K562 (cell line): ENCODE measurements at regions not wholly inside any gene's neighbourhood (a gene's known extent, or its start where the extent isn't known, plus 50 kb on each side); places are given as distances from the start of the nearest gene placed in this dataset.

Source experiments
- ATAC-seq: fragments of 200-7000 bp; cut with Tn5 transposase; 3 replicates; pipeline ENCODE4 v1.9.1; 2020; ENCODE audit warnings: moderate library complexity
- BruUV-seq: library from RNA; stranded (reverse); fragments of 400-500 nt; replicated peaks from 2 replicates; lab custom pipeline; 2021; lab: Mats Ljungman, UMichigan
- CTCF ChIA-PET: fragments of 300-600 bp; formaldehyde crosslinking; extraction: SDS; loops from one replicate; lab custom pipeline; 2021; ENCODE audit warnings: low intra/inter-chr PET ratio; lab: Yijun Ruan, JAX
- POLR2A ChIA-PET: fragments of 300-600, 350-650 bp; sonication (Branson Sonifier 250); formaldehyde crosslinking; extraction: SDS; loops from one replicate; lab custom pipeline; 2021; ENCODE audit warnings: antibody characterized with exemption, inconsistent platforms; lab: Yijun Ruan, JAX
- DNase-seq, 4 experiments: peaks; one replicate each; pipeline versions ENCODE4 v3.0.0 to v3.0.0-alpha.2; 2011 to 2018; ENCODE audit warnings: low spot score in 3 of 4, mixed read lengths in 3 of 4; ENCODE audit errors: extremely low read depth in 1 of 4
- FAIRE-seq: peaks from 2 replicates; lab custom pipeline; 2011; peaks lifted over from hg19 to GRCh38; lab: Jason Lieb, UNC
- H2AFZ ChIP-seq: 2 replicates; pipeline ENCODE4 v1.6.0; 2011; ENCODE audit warnings: low read depth, low read length, control low read depth, inconsistent platforms
- H3K27ac ChIP-seq: fragments of 200-600 bp; 3 replicates; pipeline ENCODE4 v1.8.0; 2011; ENCODE audit warnings: low read depth, mild to moderate bottlenecking, control low read depth, inconsistent platforms, low read length, moderate library complexity, mixed read lengths; ENCODE audit errors: extremely low read depth
- H3K27me3 ChIP-seq, 2 experiments: fragments of 300-600 bp in 1 of 2; 2 replicates in 1 of 2; 3 replicates in 1 of 2; pipeline versions ENCODE4 v1.6.0 to v1.8.0; 2011; ENCODE audit warnings: inconsistent platforms in 2 of 2, low read length in 2 of 2, mild to moderate bottlenecking in 1 of 2, mixed read lengths in 1 of 2, moderate library complexity in 1 of 2; ENCODE audit not compliant: control insufficient read depth in 2 of 2, insufficient read depth in 2 of 2
- H3K36me3 ChIP-seq: fragments of 300-600 bp; 3 replicates; pipeline ENCODE4 v1.8.0; 2011; ENCODE audit warnings: mild to moderate bottlenecking, low read length, inconsistent platforms; ENCODE audit not compliant: control insufficient read depth, insufficient read depth
- H3K4me1 ChIP-seq, 2 experiments: fragments of 200-600 bp in 1 of 2; replicated peaks in 1 of 2; 2 replicates in 1 of 2; 3 replicates in 1 of 2; pipeline versions ENCODE4 v1.5.1 to v1.8.0; 2011; ENCODE audit warnings: inconsistent platforms in 2 of 2, low read length in 2 of 2, mild to moderate bottlenecking in 1 of 2, mixed read lengths in 1 of 2, moderate library complexity in 1 of 2; ENCODE audit not compliant: control insufficient read depth in 2 of 2, insufficient read depth in 2 of 2
- H3K4me2 ChIP-seq: 2 replicates; pipeline ENCODE4 v1.6.1; 2011; ENCODE audit warnings: low read length, control low read depth, inconsistent platforms, mixed read lengths; ENCODE audit not compliant: insufficient read depth
- H3K4me3 ChIP-seq: fragments of 200-600 bp; sonication (generic), shearing (Covaris generic); 2 replicates; pipeline ENCODE4 v1.5.1; 2016; ENCODE audit warnings: control low read depth, inconsistent platforms
- H3K79me2 ChIP-seq: fragments of 200-600 bp; 3 replicates; pipeline ENCODE4 v1.8.0; 2011; ENCODE audit warnings: low read length, inconsistent platforms; ENCODE audit not compliant: control insufficient read depth, insufficient read depth
- H3K9ac ChIP-seq, 2 experiments: 2 replicates each; pipeline versions ENCODE4 v1.6.0 to v1.6.1; 2011; ENCODE audit warnings: low read depth in 2 of 2, low read length in 2 of 2, control low read depth in 1 of 2, inconsistent platforms in 1 of 2, mild to moderate bottlenecking in 1 of 2, mixed read lengths in 1 of 2; ENCODE audit not compliant: insufficient read depth in 1 of 2
- H3K9me1 ChIP-seq: one replicate; pipeline ENCODE4 v1.6.0; 2011; ENCODE audit warnings: inconsistent platforms, mild to moderate bottlenecking, low read length, moderate library complexity; ENCODE audit not compliant: control insufficient read depth, insufficient read depth
- H3K9me3 ChIP-seq: replicated peaks from 2 replicates; pipeline ENCODE4 v1.5.1; 2011; ENCODE audit warnings: low read depth, low read length, inconsistent platforms; ENCODE audit not compliant: control insufficient read depth, insufficient read depth
- H4K20me1 ChIP-seq: replicated peaks from 2 replicates; pipeline ENCODE4 v1.6.1; 2011; ENCODE audit warnings: low read length, inconsistent platforms, mixed read lengths; ENCODE audit not compliant: control insufficient read depth, insufficient read depth
- CCNT2 ChIP-seq: IDR thresholded peaks from 2 replicates; pipeline ENCODE4 v1.6.1; 2011; ENCODE audit warnings: borderline replicate concordance, low read depth, mild to moderate bottlenecking, moderate library complexity, mixed read lengths, low read length; ENCODE audit not compliant: insufficient read length; ENCODE audit errors: extremely low read depth
- GATA2 ChIP-seq: sonication (generic); formaldehyde crosslinking; IDR thresholded peaks from 2 replicates; pipeline ENCODE4 v1.4.0; 2020; ENCODE audit warnings: mild to moderate bottlenecking, missing genetic modification reagents
- HDAC2 ChIP-seq: fragments of 450-650 bp; IDR thresholded peaks from 2 replicates; pipeline ENCODE4 v1.6.1; 2016; ENCODE audit warnings: mild to moderate bottlenecking
- JUN ChIP-seq, 2 experiments: sonication (generic) in 1 of 2; formaldehyde crosslinking in 1 of 2; IDR thresholded peaks; 2 replicates each; pipeline versions ENCODE4 v1.6.1 to v1.8.0; 2012 to 2022; ENCODE audit warnings: borderline replicate concordance in 2 of 2, mild to moderate bottlenecking in 2 of 2, improper control_type of control experiment in 1 of 2, low read depth in 1 of 2, low read length in 1 of 2, missing genetic modification reagents in 1 of 2
- KDM5B ChIP-seq: fragments of 200-600 bp; sonication (generic); IDR thresholded peaks from 2 replicates; pipeline ENCODE4 v1.6.1; 2012; ENCODE audit warnings: low read depth, mild to moderate bottlenecking, moderate library complexity, low read length, control low read depth, inconsistent platforms; ENCODE audit not compliant: insufficient replicate concordance
- PHB2 ChIP-seq: fragments of 450-650 bp; IDR thresholded peaks from 2 replicates; pipeline ENCODE4 v1.6.1; 2017; ENCODE audit warnings: low read depth
- POLR2AphosphoS5 ChIP-seq: IDR thresholded peaks from 2 replicates; pipeline ENCODE4 v1.6.1; 2011; ENCODE audit warnings: mild to moderate bottlenecking, low read depth, low read length, moderate library complexity; ENCODE audit not compliant: control insufficient read depth, insufficient read depth
- RAD51 ChIP-seq: fragments of 450-650 bp; IDR thresholded peaks from 2 replicates; pipeline ENCODE4 v1.7.1; 2016; ENCODE audit warnings: low read depth, mild to moderate bottlenecking, borderline replicate concordance
- SUPT5H ChIP-seq: fragments of 450-650 bp; IDR thresholded peaks from 2 replicates; pipeline ENCODE4 v1.6.1; 2016
- TCF3 ChIP-seq: sonication (generic); formaldehyde crosslinking; IDR thresholded peaks from 2 replicates; pipeline ENCODE4 v1.4.0; 2020; ENCODE audit warnings: mild to moderate bottlenecking, missing genetic modification reagents
- THAP12 ChIP-seq: fragments of 250-450 bp; sonication (Bioruptor Pico); IDR thresholded peaks from 2 replicates; pipeline ENCODE4 v1.9.0; 2021; ENCODE audit warnings: mild to moderate bottlenecking, inconsistent platforms
- ZMIZ1 ChIP-seq, 2 experiments: fragments of 150-350 bp in 1 of 2; IDR thresholded peaks; 2 replicates each; pipeline ENCODE4 v1.6.1; 2012 to 2016; ENCODE audit warnings: low read depth in 2 of 2, low read length in 2 of 2, mild to moderate bottlenecking in 1 of 2, moderate library complexity in 1 of 2
- ZNF224 ChIP-seq: sonication (generic); formaldehyde crosslinking; IDR thresholded peaks from 2 replicates; pipeline ENCODE4 v1.8.0; 2022; ENCODE audit warnings: mild to moderate bottlenecking, missing genetic modification reagents
- WGBS: fragments of 100-300 bp; shearing (Covaris generic); methylation state at CpG from one replicate; pipeline ENCODE4 v1.1.6; 2016; ENCODE audit warnings: low coverage, mixed read lengths; ENCODE audit not compliant: insufficient coverage; ENCODE audit errors: missing lambda C conversion rate; 5-methylcytosine and 5-hydroxymethylcytosine counted together
- in situ Hi-C: fragments of 300-500 bp; cut with MboI; formaldehyde crosslinking; loops from 4 replicates; pipeline ENCODE4 v1.15.0; 2018; ENCODE audit warnings: inconsistent platforms, mixed read lengths
- intact Hi-C: fragments of 100-400 bp; cut with micrococcal nuclease; formaldehyde crosslinking; loops from 2 replicates; pipeline ENCODE4 v1.14.2; 2022

- TF ChIP-seq THAP12 (CRISPR knock-in tag): no peak
- TF ChIP-seq PHB2: no peak
- no peak for TF ChIP-seq TCF3 (CRISPR knock-in tag)
- no peak for TF ChIP-seq SUPT5H
- TF ChIP-seq KDM5B: no peak
- TF ChIP-seq, all 486 proteins: peak for 0
Observed at GRCh38 chr4:181637186-181638105, 605.8 kb upstream of the TENM3 start (continued).

- no peaks in the 10 kb centered on the region for H3K79me2 ChIP-seq
- intact Hi-C loops (no loop called here), in situ Hi-C loops (no loop called here)
- H3K27ac ChIP-seq: no peak overlapping the region
- no peak overlapping the region for H3K4me3 ChIP-seq
- DNase-seq: no peak
- H3K4me1 ChIP-seq: no peaks in the 10 kb centered on the region
- no peak overlapping the region for H3K4me2 ChIP-seq
- no peak overlapping the region for H3K9ac ChIP-seq
- H3K36me3 ChIP-seq: no peaks in the 10 kb centered on the region
- no TSS peak for BruUV-seq
- H4K20me1 ChIP-seq: no peaks in the 10 kb centered on the region
- no peak for ATAC-seq
- no peaks in the 10 kb centered on the region for H3K27me3 ChIP-seq
- ChIA-PET CTCF (no interaction called here), POLR2A (no interaction called here)
- no peak overlapping the region for H2AFZ ChIP-seq
- 0% methylated on average over 2 of the region's 2 CpGs for WGBS
- no peaks in the 10 kb centered on the region for H3K9me1 ChIP-seq
- no peaks in the 10 kb centered on the region for H3K9me3 ChIP-seq
- no peak for FAIRE-seq
- TF ChIP-seq POLR2AphosphoS5: no peak
- no peak for TF ChIP-seq ZNF224 (CRISPR knock-in tag)
- no peak for TF ChIP-seq RAD51
- TF ChIP-seq JUN (IDR thresholded peaks at IDR 0.05; ENCODE audit: borderline replicate concordance, low read depth, low read length): no peak
- TF ChIP-seq JUN (CRISPR knock-in tag; IDR thresholded peaks at IDR 0.05; ENCODE audit: borderline replicate concordance): no peak
- TF ChIP-seq ZMIZ1 (IDR thresholded peaks at IDR 0.05; ENCODE audit: low read depth in 2 of 2, low read length in 2 of 2): no peak
- no peak for TF ChIP-seq HDAC2
- TF ChIP-seq CCNT2: no peak
- TF ChIP-seq GATA2 (CRISPR knock-in tag): no peak
Observed at GRCh38 chr4:181643466-181643865, 599.7 kb upstream of the TENM3 start.
